DOHH2 (cell line): ENCODE measurements at regions not wholly inside any gene's neighbourhood (a gene's known extent, or its start where the extent isn't known, plus 50 kb on each side); places are given as distances from the start of the nearest gene placed in this dataset.
"Not testable (repeated sequence)": the region's sequence is repeated elsewhere in the genome, so short reads cannot be mapped to it uniquely, and the experiment has no call there.

Experiments
- H3F3A ChIP-seq: fragments of 200-600 bp; sonication (generic), shearing (Covaris generic); 2 replicates; pipeline ENCODE4 v1.6.0; 2016; ENCODE audit warnings: antibody characterized with exemption, mild to moderate bottlenecking; ENCODE audit not compliant: control insufficient read depth, insufficient read depth
- H3K27ac ChIP-seq: fragments of 200-600 bp; sonication (generic); 2 replicates; pipeline ENCODE4 v1.5.1; 2014; ENCODE audit warnings: low read depth, mild to moderate bottlenecking, low read length, moderate library complexity
- H3K27me3 ChIP-seq: fragments of 200-600 bp; sonication (generic); 2 replicates; pipeline ENCODE4 v1.6.1; 2014; ENCODE audit warnings: mild to moderate bottlenecking, low read length, mixed read lengths; ENCODE audit not compliant: control insufficient read depth
- H3K36me3 ChIP-seq: fragments of 200-600 bp; sonication (generic); 2 replicates; pipeline ENCODE4 v1.6.1; 2014; ENCODE audit warnings: mild to moderate bottlenecking, low read length, moderate library complexity, mixed read lengths; ENCODE audit not compliant: control insufficient read depth
- H3K4me1 ChIP-seq: fragments of 200-600 bp; sonication (generic); 2 replicates; pipeline ENCODE4 v1.6.1; 2014; ENCODE audit warnings: mild to moderate bottlenecking, low read length, mixed read lengths; ENCODE audit not compliant: control insufficient read depth
- H3K4me2 ChIP-seq: fragments of 200-600 bp; sonication (generic); 2 replicates; pipeline ENCODE4 v1.6.0; 2014; ENCODE audit warnings: mild to moderate bottlenecking, low read length, moderate library complexity
- H3K4me3 ChIP-seq: fragments of 200-600 bp; sonication (generic); 2 replicates; pipeline ENCODE4 v1.5.1; 2014; ENCODE audit warnings: mild to moderate bottlenecking, low read length, mixed read lengths
- H3K79me2 ChIP-seq: fragments of 200-600 bp; sonication (generic); 2 replicates; pipeline ENCODE4 v1.6.1; 2014; ENCODE audit warnings: mild to moderate bottlenecking, low read length, mixed read lengths; ENCODE audit not compliant: control insufficient read depth
- H3K9me2 ChIP-seq: fragments of 200-600 bp; sonication (generic); replicated peaks from 2 replicates; pipeline ENCODE4 v1.6.1; 2014; ENCODE audit warnings: mild to moderate bottlenecking, low read length, mixed read lengths; ENCODE audit not compliant: control insufficient read depth
- H3K9me3 ChIP-seq: fragments of 200-600 bp; sonication (generic); 2 replicates; pipeline ENCODE4 v1.6.1; 2014; ENCODE audit warnings: antibody characterized with exemption, low read length, mixed read lengths; ENCODE audit not compliant: control insufficient read depth, insufficient read depth
- H4K20me1 ChIP-seq: fragments of 200-600 bp; sonication (generic); 2 replicates; pipeline ENCODE4 v1.6.0; 2014; ENCODE audit warnings: low read depth, mild to moderate bottlenecking, antibody characterized with exemption, low read length, moderate library complexity; ENCODE audit not compliant: control insufficient read depth, insufficient read depth
- CTCF ChIP-seq: fragments of 200-600 bp; sonication (generic); IDR thresholded peaks from one replicate; pipeline ENCODE4 v1.5.1; 2014; ENCODE audit warnings: antibody characterized with exemption, mild to moderate bottlenecking, low read depth, low read length; ENCODE audit not compliant: poor library complexity, severe bottlenecking
- EZH2phosphoT487 ChIP-seq: fragments of 200-600 bp; sonication (generic); IDR thresholded peaks from 2 replicates; pipeline ENCODE4 v1.6.1; 2017; ENCODE audit warnings: borderline replicate concordance, mild to moderate bottlenecking, antibody characterized with exemption, low read length, moderate library complexity, mixed read lengths

GRCh38 chr11:104772806-104773241 is 125.4 kb downstream of the CASP12 start:
- H3K79me2 ChIP-seq: no peaks in the 10 kb centered on the region
- no peak overlapping the region for H3K4me2 ChIP-seq
- no peak overlapping the region for H3K4me3 ChIP-seq
- no peak overlapping the region for H3K27ac ChIP-seq
- H3K4me1 ChIP-seq: no peaks in the 10 kb centered on the region
- H3K9me2 ChIP-seq: no peaks in the 10 kb centered on the region
- no peaks in the 10 kb centered on the region for H3K27me3 ChIP-seq
- H4K20me1 ChIP-seq: no peaks in the 10 kb centered on the region
- H3F3A ChIP-seq: no peaks in the 10 kb centered on the region
- no peaks in the 10 kb centered on the region for H3K36me3 ChIP-seq
- no peak for TF ChIP-seq CTCF
- no peak for TF ChIP-seq EZH2phosphoT487
- no peaks in the 10 kb centered on the region for H3K9me3 ChIP-seq

- no peak for TF ChIP-seq CTCF
- no peak for TF ChIP-seq EZH2phosphoT487
- Histone ChIP-seq H3K36me3 (no peaks in the 10 kb centered on the region), H3K79me2 (no peaks in the 10 kb centered on the region), H3K9me3 (no peaks in the 10 kb centered on the region), H3K27me3 (no peaks in the 10 kb centered on the region), H4K20me1 (no peaks in the 10 kb centered on the region), H3K4me1 (no peaks in the 10 kb centered on the region), H3K4me2 (no peak overlapping the region), H3K27ac (no peak overlapping the region), H3F3A (no peaks in the 10 kb centered on the region), H3K4me3 (no peak overlapping the region), H3K9me2 (no peaks in the 10 kb centered on the region)
Observed at GRCh38 chr11:104771763-104772162, 126.5 kb downstream of the CASP12 start.

- not testable (repeated sequence) for H3K4me3 ChIP-seq, H3K79me2 ChIP-seq, H3K9me3 ChIP-seq, H3F3A ChIP-seq, H3K36me3 ChIP-seq, H3K4me2 ChIP-seq, H3K27ac ChIP-seq, H3K27me3 ChIP-seq, H3K4me1 ChIP-seq, H4K20me1 ChIP-seq, H3K9me2 ChIP-seq
Observed at GRCh38 chr11:104771046-104771445, 127.2 kb downstream of the CASP12 start.

- H3K27ac ChIP-seq: no peak overlapping the region
- no peaks in the 10 kb centered on the region for H3K27me3 ChIP-seq
- H3K9me3 ChIP-seq: no peaks in the 10 kb centered on the region
- H3K36me3 ChIP-seq: no peaks in the 10 kb centered on the region
- no peaks in the 10 kb centered on the region for H3K79me2 ChIP-seq
- no peaks in the 10 kb centered on the region for H3F3A ChIP-seq
- H4K20me1 ChIP-seq: no peaks in the 10 kb centered on the region
- no peaks in the 10 kb centered on the region for H3K4me1 ChIP-seq
- TF ChIP-seq EZH2phosphoT487: no peak
- no peak for TF ChIP-seq CTCF
- no peak overlapping the region for H3K4me2 ChIP-seq
- H3K4me3 ChIP-seq: no peak overlapping the region
- no peaks in the 10 kb centered on the region for H3K9me2 ChIP-seq
Observed at GRCh38 chr11:104765401-104766095, 132.7 kb downstream of the CASP12 start.
